Neural progenitor cell (in vitro differentiated cells): ENCODE measurements at regions not wholly inside any gene's neighbourhood (a gene's known extent, or its start where the extent isn't known, plus 50 kb on each side); places are given as distances from the start of the nearest gene placed in this dataset.

Experiments used
- EZH2 ChIP-seq: fragments of 200-600 bp; sonication (generic); IDR thresholded peaks from 2 replicates; pipeline ENCODE4 v1.6.1; 2017; ENCODE audit warnings: antibody characterized with exemption, mild to moderate bottlenecking, moderate library complexity
- EZH2phosphoT487 ChIP-seq: fragments of 200-600 bp; sonication (generic); IDR thresholded peaks from 2 replicates; pipeline ENCODE4 v1.6.1; 2017; ENCODE audit warnings: antibody characterized with exemption
- TF ChIP-seq, protein P1 (sequence below): fragments of 200-600 bp; sonication (generic); IDR thresholded peaks from 2 replicates; pipeline ENCODE4 v1.5.1; 2017; ENCODE audit warnings: antibody characterized with exemption, mild to moderate bottlenecking

DNA sequence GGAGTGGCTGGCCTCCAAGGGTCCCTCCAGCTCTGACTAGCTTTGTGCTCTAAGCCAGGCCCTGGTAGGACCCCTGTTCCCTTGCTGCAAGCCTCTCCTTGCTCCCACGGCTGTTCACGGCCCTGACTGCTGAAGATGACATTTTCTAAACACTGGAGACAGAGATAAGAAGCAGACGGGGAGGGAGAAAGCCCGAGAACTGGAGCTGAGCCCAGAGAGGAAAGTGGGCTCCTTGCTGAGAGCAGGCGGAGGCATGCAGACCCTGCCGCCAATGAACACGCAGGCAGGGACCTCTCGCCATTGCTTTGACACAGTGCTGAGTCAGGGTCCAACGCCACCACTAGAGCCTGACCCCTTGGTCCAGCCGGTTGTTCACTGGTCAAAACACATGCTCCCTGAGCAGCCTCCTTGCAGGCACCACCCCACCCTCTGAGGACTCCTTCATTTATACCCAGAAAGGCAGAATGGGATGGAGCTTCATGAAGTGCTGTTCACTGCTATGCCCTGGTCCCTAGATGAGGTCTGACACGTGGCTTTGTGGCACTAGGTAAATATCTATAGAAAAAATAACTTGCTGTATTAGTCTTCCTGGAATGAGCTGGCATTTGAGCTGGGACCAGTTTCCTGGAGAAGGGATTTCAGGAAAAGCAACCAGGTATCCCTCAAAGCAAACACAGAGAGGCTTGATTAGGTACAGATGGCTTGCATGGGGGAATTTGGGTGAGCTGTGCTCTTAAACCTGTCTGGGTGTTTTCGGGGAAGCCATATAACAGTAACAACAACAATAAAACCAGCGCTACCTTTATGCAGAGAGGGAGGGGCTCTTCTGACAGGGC is 65.7 kb downstream of the MCFD2 start:
- TF ChIP-seq, protein P1, sequence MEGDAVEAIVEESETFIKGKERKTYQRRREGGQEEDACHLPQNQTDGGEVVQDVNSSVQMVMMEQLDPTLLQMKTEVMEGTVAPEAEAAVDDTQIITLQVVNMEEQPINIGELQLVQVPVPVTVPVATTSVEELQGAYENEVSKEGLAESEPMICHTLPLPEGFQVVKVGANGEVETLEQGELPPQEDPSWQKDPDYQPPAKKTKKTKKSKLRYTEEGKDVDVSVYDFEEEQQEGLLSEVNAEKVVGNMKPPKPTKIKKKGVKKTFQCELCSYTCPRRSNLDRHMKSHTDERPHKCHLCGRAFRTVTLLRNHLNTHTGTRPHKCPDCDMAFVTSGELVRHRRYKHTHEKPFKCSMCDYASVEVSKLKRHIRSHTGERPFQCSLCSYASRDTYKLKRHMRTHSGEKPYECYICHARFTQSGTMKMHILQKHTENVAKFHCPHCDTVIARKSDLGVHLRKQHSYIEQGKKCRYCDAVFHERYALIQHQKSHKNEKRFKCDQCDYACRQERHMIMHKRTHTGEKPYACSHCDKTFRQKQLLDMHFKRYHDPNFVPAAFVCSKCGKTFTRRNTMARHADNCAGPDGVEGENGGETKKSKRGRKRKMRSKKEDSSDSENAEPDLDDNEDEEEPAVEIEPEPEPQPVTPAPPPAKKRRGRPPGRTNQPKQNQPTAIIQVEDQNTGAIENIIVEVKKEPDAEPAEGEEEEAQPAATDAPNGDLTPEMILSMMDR = no peak
- TF ChIP-seq EZH2 (no peak), EZH2phosphoT487 (no peak)
